ENCODE measurements at regions not wholly inside any gene's neighbourhood (a gene's known extent, or its start where the extent isn't known, plus 50 kb on each side); places are given as distances from the start of the nearest gene placed in this dataset.

GRCh38 chr3:1943395-1944118 lies 155.1 kb upstream of the CNTN4 start:
- H3K9me3 Mint-ChIP-seq = peaks cover 0 to 3% of the 10 kb centered on the region in 2 donors
- H3K36me3 Mint-ChIP-seq = no peaks in the 10 kb centered on the region
- DNase-seq (no peak), ATAC-seq (replicated peaks) (no peak)
- H3K4me1 Mint-ChIP-seq = no peaks in the 10 kb centered on the region
- no peak overlapping the region for H3K27ac Mint-ChIP-seq
- H3K4me3 Mint-ChIP-seq = no peak overlapping the region
- H3K27me3 Mint-ChIP-seq = no peaks in the 10 kb centered on the region

DNA sequence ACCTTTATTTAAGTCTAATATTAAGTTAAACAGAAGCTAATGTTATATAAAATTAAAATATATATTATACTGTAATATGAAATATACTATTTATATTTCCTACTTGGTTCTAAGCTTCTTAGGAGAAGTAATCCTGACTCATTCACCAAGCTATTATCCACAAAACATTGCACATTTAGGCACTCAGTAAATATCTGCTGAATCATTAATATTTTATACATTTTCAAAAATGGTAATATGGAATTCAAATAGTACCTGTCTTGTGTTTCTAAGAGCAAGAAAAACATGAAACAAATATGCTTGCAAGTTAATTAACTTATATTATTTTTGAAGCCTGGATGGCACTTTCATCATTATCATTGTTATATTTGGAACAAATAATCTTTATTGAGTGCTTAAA lies 153.0 kb upstream of the CNTN4 start:
- ATAC-seq (replicated peaks) = no peak
- Mint-ChIP-seq H3K27me3 (no peaks in the 10 kb centered on the region), H3K36me3 (no peaks in the 10 kb centered on the region)

GRCh38 chr3:1953536-1953935 lies 145.1 kb upstream of the CNTN4 start:
- H3K27ac Mint-ChIP-seq = no peak overlapping the region
- no peak for ATAC-seq (replicated peaks)

More for the DNA sequence above, 153.0 kb upstream of the CNTN4 start:
- no peaks in the 10 kb centered on the region for H3K4me1 Mint-ChIP-seq
- peaks cover 0 to 1% of the 10 kb centered on the region in 2 donors for H3K9me3 Mint-ChIP-seq
- H3K4me3 Mint-ChIP-seq = no peak overlapping the region
- no peak overlapping the region for H3K27ac Mint-ChIP-seq
- no peak for DNase-seq

DNA sequence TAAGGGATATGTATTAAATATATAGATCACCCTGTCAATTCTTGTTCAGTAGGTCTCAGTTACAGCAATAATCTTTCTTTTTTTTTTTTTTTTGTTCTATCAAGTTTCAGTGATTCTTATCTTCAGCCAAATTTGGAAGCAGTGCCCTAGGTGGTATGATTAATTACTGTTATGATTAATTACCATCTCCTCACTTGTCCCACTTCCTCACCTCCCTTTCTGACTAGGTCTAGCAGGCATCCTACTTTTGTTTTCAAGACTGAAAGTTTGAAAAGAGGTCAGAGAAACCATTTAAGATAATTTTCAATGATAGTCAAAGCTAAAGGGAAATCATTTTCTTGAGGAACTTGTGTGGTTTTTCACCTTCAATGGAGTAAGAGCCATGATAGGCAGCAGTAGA lies 144.0 kb upstream of the CNTN4 start:
- H3K27me3 Mint-ChIP-seq = no peaks in the 10 kb centered on the region
- H3K4me3 Mint-ChIP-seq = no peak overlapping the region
- H3K36me3 Mint-ChIP-seq = no peaks in the 10 kb centered on the region
- peaks cover 0 to 4% of the 10 kb centered on the region in 2 donors for H3K9me3 Mint-ChIP-seq
- ATAC-seq (replicated peaks) (peak; percentile 36 to 51), DNase-seq (no peak)
- no peak overlapping the region for H3K27ac Mint-ChIP-seq
- H3K4me1 Mint-ChIP-seq = no peaks in the 10 kb centered on the region

More at GRCh38 chr3:1953536-1953935, 145.1 kb upstream of the CNTN4 start:
- no peak overlapping the region for H3K4me3 Mint-ChIP-seq
- no peaks in the 10 kb centered on the region for H3K4me1 Mint-ChIP-seq
- DNase-seq = no peak
- no peaks in the 10 kb centered on the region for H3K27me3 Mint-ChIP-seq
- peaks cover 0 to 3% of the 10 kb centered on the region in 2 donors for H3K9me3 Mint-ChIP-seq
- no peaks in the 10 kb centered on the region for H3K36me3 Mint-ChIP-seq

DNA sequence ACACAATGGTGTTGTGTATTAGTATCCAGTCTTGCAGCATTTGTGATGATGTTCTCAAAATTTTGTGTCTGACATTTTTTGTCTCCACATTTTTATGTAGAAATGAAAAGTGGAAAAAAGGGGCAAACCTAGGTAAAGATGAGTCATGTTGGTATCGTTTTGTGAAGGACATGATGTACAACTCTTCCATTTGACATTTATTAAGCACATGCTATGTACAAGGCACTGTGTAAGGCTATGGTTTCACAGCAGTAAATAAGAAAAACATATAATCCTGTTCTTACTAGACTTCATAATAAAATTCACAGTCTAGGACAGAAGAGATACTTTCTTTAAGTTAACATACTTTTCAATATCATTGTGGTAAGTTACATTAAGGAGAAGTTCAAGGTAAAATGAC lies 143.5 kb upstream of the CNTN4 start:
- no peak overlapping the region for H3K27ac Mint-ChIP-seq
- no peaks in the 10 kb centered on the region for H3K36me3 Mint-ChIP-seq
- no peak for DNase-seq
- H3K4me1 Mint-ChIP-seq = no peaks in the 10 kb centered on the region
- peaks cover 0 to 4% of the 10 kb centered on the region in 2 donors for H3K9me3 Mint-ChIP-seq
- H3K27me3 Mint-ChIP-seq = no peaks in the 10 kb centered on the region
- no peak overlapping the region for H3K4me3 Mint-ChIP-seq
- ATAC-seq (replicated peaks) = peak in 1 of 2 donors; percentile 4

DNA sequence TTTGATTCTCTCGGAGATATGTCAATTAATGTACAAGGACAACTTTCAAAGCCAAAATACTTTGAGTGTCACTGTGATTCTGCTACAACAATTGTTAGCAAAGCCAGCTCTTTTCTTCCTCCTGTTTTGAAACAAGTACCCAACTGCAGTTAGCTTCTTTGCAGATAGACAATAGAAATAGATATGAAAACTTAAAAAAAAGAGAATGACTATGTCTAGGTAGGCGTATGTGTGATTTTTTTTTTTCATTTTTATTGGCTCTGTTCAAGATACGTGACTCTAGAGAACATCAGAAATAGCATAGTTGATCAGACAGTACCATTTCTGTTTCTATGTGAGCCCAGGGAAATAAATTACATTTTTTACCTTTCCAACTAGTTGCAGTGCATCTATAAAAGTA lies 142.9 kb upstream of the CNTN4 start:
- no peaks in the 10 kb centered on the region for H3K27me3 Mint-ChIP-seq
- no peaks in the 10 kb centered on the region for H3K36me3 Mint-ChIP-seq
- ATAC-seq (replicated peaks) (no peak), DNase-seq (no peak)
- H3K27ac Mint-ChIP-seq = no peak overlapping the region
- H3K4me1 Mint-ChIP-seq = no peaks in the 10 kb centered on the region
- no peak overlapping the region for H3K4me3 Mint-ChIP-seq
- H3K9me3 Mint-ChIP-seq = peaks cover 0 to 4% of the 10 kb centered on the region in 2 donors

- H3K27me3 Mint-ChIP-seq = no peaks in the 10 kb centered on the region
- no peak overlapping the region for H3K4me3 Mint-ChIP-seq
- no peaks in the 10 kb centered on the region for H3K36me3 Mint-ChIP-seq
- DNase-seq = no peak
- H3K27ac Mint-ChIP-seq = no peak overlapping the region
- no peak for ATAC-seq (replicated peaks)
- no peaks in the 10 kb centered on the region for H3K4me1 Mint-ChIP-seq
- H3K9me3 Mint-ChIP-seq = peaks cover 0 to 2% of the 10 kb centered on the region in 2 donors
These were observed 138.2 kb upstream of the CNTN4 start for GRCh38 chr3:1960506-1960905.

DNA sequence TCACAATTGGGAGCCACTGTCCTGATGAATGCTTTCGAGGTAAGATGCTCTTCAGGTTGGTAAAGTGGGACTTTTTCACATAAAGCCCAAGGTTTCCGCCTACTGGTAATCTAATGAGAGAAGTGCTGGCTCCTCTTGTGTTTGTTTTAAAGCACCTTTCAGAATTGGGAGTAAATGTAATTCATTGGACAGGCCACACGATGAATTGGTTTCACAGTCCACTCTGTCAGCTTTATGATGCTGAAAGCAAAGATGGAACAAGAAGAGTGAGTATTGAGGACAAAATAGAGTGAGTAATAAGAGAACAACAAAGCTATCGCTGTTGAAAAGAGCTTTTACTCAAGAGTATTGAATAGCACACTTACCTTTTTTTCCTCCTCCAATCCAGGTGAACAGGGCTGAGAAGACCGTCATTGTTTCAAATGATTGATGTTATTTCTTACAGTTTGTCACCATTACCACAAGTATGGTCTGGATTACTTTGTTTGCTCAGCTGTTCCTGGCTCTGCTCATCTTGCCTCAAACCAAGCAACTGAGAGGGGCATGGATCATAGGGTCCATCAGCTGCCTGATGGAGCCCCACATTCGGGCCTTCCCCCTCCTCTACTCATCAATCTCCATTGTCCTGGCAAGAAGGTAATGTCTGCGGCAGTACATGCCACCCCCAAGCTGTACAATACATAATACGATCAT lies 136.1 kb upstream of the CNTN4 start:
- Mint-ChIP-seq H3K27me3 (no peaks in the 10 kb centered on the region), H3K4me3 (no peak overlapping the region), H3K27ac (no peak overlapping the region), H3K9me3 (peaks cover 0 to 2% of the 10 kb centered on the region in 2 donors), H3K36me3 (no peaks in the 10 kb centered on the region), H3K4me1 (no peaks in the 10 kb centered on the region)
- ATAC-seq (replicated peaks) = no peak
- no peak for DNase-seq

DNA sequence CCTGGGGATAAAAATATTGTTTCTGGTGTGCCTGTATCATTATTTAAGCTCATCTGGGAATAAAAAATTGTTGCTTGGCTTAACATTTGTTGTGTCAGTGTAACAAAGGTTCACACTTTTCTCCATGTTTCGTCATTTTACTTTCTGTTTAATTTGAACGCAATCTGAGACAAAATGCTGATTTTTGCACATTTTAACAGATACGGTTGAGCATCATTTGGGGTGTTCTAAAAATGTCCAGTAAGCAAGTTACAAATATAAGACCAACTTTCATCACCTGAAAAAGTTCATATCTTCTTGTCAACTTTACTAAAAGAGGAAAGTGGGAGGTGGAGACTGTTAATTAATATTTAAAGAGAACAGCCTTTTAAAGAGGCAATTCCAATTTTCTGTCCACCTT lies 134.8 kb upstream of the CNTN4 start:
- ATAC-seq (replicated peaks) (no peak), DNase-seq (no peak)
- H3K4me1 Mint-ChIP-seq = no peaks in the 10 kb centered on the region
- no peaks in the 10 kb centered on the region for H3K36me3 Mint-ChIP-seq
- no peaks in the 10 kb centered on the region for H3K27me3 Mint-ChIP-seq
- no peak overlapping the region for H3K27ac Mint-ChIP-seq
- no peak overlapping the region for H3K4me3 Mint-ChIP-seq
- peaks cover 0 to under 1% of the 10 kb centered on the region in 2 donors for H3K9me3 Mint-ChIP-seq

DNA sequence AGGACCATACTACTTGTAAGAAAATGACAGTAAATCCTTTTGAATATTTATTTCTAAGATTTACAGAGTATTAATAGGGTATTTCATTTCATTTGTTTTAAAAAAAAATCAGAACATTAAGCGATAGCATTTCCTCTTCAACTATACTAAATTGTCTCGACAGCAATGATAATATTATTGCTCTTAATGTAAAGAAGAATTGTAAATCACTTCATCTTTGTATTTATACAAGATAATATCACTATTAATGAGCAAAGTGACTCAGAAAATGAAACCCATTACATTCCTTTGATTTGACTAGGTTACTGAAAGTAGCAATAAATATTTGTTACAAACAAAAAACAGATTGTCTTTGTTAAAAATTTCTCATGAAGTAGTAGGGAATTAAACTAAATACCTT lies 131.1 kb upstream of the CNTN4 start:
- Mint-ChIP-seq H3K4me1 (no peaks in the 10 kb centered on the region), H3K9me3 (no peaks in the 10 kb centered on the region), H3K27ac (no peak overlapping the region), H3K36me3 (no peaks in the 10 kb centered on the region), H3K4me3 (no peak overlapping the region), H3K27me3 (no peaks in the 10 kb centered on the region)
- ATAC-seq (replicated peaks) = no peak
- DNase-seq = no peak

- no peaks in the 10 kb centered on the region for H3K36me3 Mint-ChIP-seq
- H3K4me1 Mint-ChIP-seq = no peaks in the 10 kb centered on the region
- H3K9me3 Mint-ChIP-seq = peaks cover 2 to 3% of the 10 kb centered on the region in 2 donors
- ATAC-seq (replicated peaks) (no peak), DNase-seq (no peak)
- no peak overlapping the region for H3K4me3 Mint-ChIP-seq
- no peaks in the 10 kb centered on the region for H3K27me3 Mint-ChIP-seq
- no peak overlapping the region for H3K27ac Mint-ChIP-seq
These were observed 129.4 kb upstream of the CNTN4 start for GRCh38 chr3:1969281-1969680.

- Mint-ChIP-seq H3K27me3 (no peaks in the 10 kb centered on the region), H3K27ac (no peak overlapping the region), H3K9me3 (peaks cover 4 to 7% of the 10 kb centered on the region in 2 donors), H3K4me1 (no peaks in the 10 kb centered on the region), H3K4me3 (no peak overlapping the region), H3K36me3 (no peaks in the 10 kb centered on the region)
- ATAC-seq (replicated peaks) (no peak), DNase-seq (no peak)
These were observed 126.9 kb upstream of the CNTN4 start for GRCh38 chr3:1971780-1972179.

- Mint-ChIP-seq H3K9me3 (peaks cover 4 to 6% of the 10 kb centered on the region in 2 donors), H3K4me3 (no peak overlapping the region)
These were observed 118.6 kb upstream of the CNTN4 start for GRCh38 chr3:1979961-1980615.

DNA sequence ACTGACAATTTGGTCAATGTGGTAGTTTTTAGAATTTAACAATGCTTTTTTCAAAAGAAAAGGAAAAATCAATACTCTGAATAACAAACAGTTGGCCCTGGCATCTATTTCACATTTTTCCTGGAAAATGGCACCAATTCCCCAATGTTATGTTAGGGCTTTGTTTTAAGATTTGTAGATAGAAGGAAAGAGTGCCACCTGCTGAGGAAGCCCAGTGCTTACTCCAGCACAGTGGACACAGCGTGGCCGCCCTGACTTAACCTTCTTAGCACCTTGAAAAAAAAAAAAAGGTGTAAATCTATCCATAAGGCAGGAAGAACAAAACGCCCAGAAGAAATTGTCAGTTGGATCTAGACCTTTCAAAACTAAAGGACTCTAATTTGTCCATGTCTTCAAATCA lies 110.7 kb upstream of the CNTN4 start:
- DNase-seq (no peak), ATAC-seq (replicated peaks) (no peak)
- Mint-ChIP-seq H3K4me3 (no peak overlapping the region), H3K27ac (no peak overlapping the region), H3K27me3 (no peaks in the 10 kb centered on the region), H3K4me1 (no peaks in the 10 kb centered on the region), H3K36me3 (no peaks in the 10 kb centered on the region), H3K9me3 (peaks cover 0 to 1% of the 10 kb centered on the region in 2 donors)

More at GRCh38 chr3:1979961-1980615, 118.6 kb upstream of the CNTN4 start:
- ATAC-seq (replicated peaks) = no peak
- Mint-ChIP-seq H3K27me3 (no peaks in the 10 kb centered on the region), H3K36me3 (no peaks in the 10 kb centered on the region), H3K4me1 (no peaks in the 10 kb centered on the region), H3K27ac (no peak overlapping the region)
- no peak for DNase-seq

DNA sequence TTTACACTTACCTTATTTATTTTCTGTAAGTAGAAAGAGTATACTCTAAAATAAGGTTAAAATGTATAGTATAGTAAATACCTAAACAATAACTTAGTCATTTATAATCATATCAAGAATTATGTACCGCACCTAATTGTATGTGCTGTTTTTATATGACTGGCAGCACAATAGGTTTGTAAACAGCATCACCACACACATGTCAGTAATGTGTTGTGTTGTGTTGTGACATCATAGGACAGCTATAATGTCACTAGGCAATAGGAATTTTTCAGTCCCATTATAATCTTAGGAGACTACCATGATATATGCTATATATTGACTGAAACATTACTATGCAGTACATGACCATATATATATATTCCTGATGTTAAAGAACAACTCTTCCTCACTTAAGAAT lies 99.9 kb upstream of the CNTN4 start:
- H3K9me3 Mint-ChIP-seq = peaks cover 0 to 2% of the 10 kb centered on the region in 2 donors

More for the DNA sequence above, 99.9 kb upstream of the CNTN4 start:
- ATAC-seq (replicated peaks) = no peak
- H3K27me3 Mint-ChIP-seq = no peaks in the 10 kb centered on the region
- no peak for DNase-seq
- no peak overlapping the region for H3K4me3 Mint-ChIP-seq
- H3K27ac Mint-ChIP-seq = no peak overlapping the region
- no peaks in the 10 kb centered on the region for H3K4me1 Mint-ChIP-seq
- H3K36me3 Mint-ChIP-seq = no peaks in the 10 kb centered on the region

All from stimulated activated naive B cell treated with anti-CD40 and anti-IgM and Interleukin-4, amounts not matched to agents 10 μg/mL and 1 μg/mL and 100 μg/mL, for 72 hours (primary cell).